Keratinocyte (primary cell): ENCODE measurements at regions not wholly inside any gene's neighbourhood (a gene's known extent, or its start where the extent isn't known, plus 50 kb on each side); places are given as distances from the start of the nearest gene placed in this dataset.

ENCODE experiments used
- DNase-seq: peaks from one replicate; pipeline ENCODE4 v3.0.0-alpha.2; 2011; ENCODE audit warnings: low read depth, missing footprints, low spot score
- FAIRE-seq: peaks from 2 replicates; lab custom pipeline; 2011; peaks lifted over from hg19 to GRCh38; lab: Jason Lieb, UNC
- H2AFZ ChIP-seq: 2 replicates; pipeline ENCODE4 v1.6.0; 2012; ENCODE audit warnings: low read length, control low read depth, inconsistent platforms; ENCODE audit not compliant: control insufficient read depth
- H3K27ac ChIP-seq: 2 replicates; pipeline ENCODE4 v1.5.1; 2011; ENCODE audit warnings: low read length; ENCODE audit not compliant: control insufficient read depth, insufficient read depth
- H3K27me3 ChIP-seq: 3 replicates; pipeline ENCODE4 v1.6.0; 2011; ENCODE audit warnings: low read length; ENCODE audit not compliant: control insufficient read depth, insufficient read depth; ENCODE audit errors: extremely low read depth
- H3K36me3 ChIP-seq, 2 experiments: 2 replicates in 1 of 2; 3 replicates in 1 of 2; pipeline ENCODE4 v1.5.1; 2011; ENCODE audit warnings: low read length in 2 of 2, mild to moderate bottlenecking in 1 of 2; ENCODE audit not compliant: control insufficient read depth in 2 of 2, insufficient read depth in 2 of 2; ENCODE audit errors: extremely low read depth in 1 of 2
- H3K4me1 ChIP-seq: 3 replicates; pipeline ENCODE4 v1.5.1; 2011; ENCODE audit warnings: low read length; ENCODE audit not compliant: control insufficient read depth, insufficient read depth; ENCODE audit errors: extremely low read depth
- H3K4me2 ChIP-seq: 3 replicates; pipeline ENCODE4 v1.6.0; 2011; ENCODE audit warnings: low read depth, low read length; ENCODE audit not compliant: control insufficient read depth, insufficient read depth; ENCODE audit errors: extremely low read depth
- H3K4me3 ChIP-seq, 3 experiments: fragments of 200-600 bp in 1 of 3; sonication (generic) in 1 of 3; 2 replicates in 2 of 3; 3 replicates in 1 of 3; pipeline ENCODE4 v1.5.1; 2011 to 2016; ENCODE audit warnings: low read length in 3 of 3, mild to moderate bottlenecking in 3 of 3, control low read depth in 2 of 3, inconsistent platforms in 1 of 3, low read depth in 1 of 3, mixed read lengths in 1 of 3, mixed run types in 1 of 3, moderate library complexity in 1 of 3; ENCODE audit not compliant: control insufficient read depth in 2 of 3, insufficient read depth in 2 of 3; ENCODE audit errors: extremely low read depth in 1 of 3
- H3K79me2 ChIP-seq: 2 replicates; pipeline ENCODE4 v1.6.0; 2012; ENCODE audit warnings: low read length; ENCODE audit not compliant: control insufficient read depth, insufficient read depth
- H3K9ac ChIP-seq: 3 replicates; pipeline ENCODE4 v1.6.0; 2011; ENCODE audit warnings: low read length; ENCODE audit not compliant: control insufficient read depth, insufficient read depth; ENCODE audit errors: extremely low read depth
- H3K9me1 ChIP-seq: 3 replicates; pipeline ENCODE4 v1.6.0; 2011; ENCODE audit warnings: low read length; ENCODE audit not compliant: control insufficient read depth, insufficient read depth; ENCODE audit errors: extremely low read depth
- H3K9me3 ChIP-seq: 2 replicates; pipeline ENCODE4 v1.5.1; 2012; ENCODE audit warnings: low read depth, low read length; ENCODE audit not compliant: control insufficient read depth
- H4K20me1 ChIP-seq: 3 replicates; pipeline ENCODE4 v1.6.0; 2011; ENCODE audit warnings: low read length; ENCODE audit not compliant: control insufficient read depth, insufficient read depth; ENCODE audit errors: extremely low read depth
- EZH2 ChIP-seq: IDR thresholded peaks from one replicate; pipeline ENCODE4 v1.6.1; 2012; ENCODE audit warnings: inconsistent platforms, mild to moderate bottlenecking, low read length, moderate library complexity
- dilution Hi-C: fragments of 300-500 bp; cut with MboI; formaldehyde crosslinking; loops from one replicate; pipeline ENCODE4 v1.7.0; 2020; ENCODE audit warnings: low sequenced_read_pairs; ENCODE audit not compliant: extremely low pct_ligation_motif_present
- TF ChIP-seq, protein P1 (sequence below), 3 experiments: IDR thresholded peaks in 1 of 3; conservative IDR thresholded peaks in 1 of 3; optimal IDR thresholded peaks in 1 of 3; 2 replicates in 2 of 3; 3 replicates in 1 of 3; pipeline versions ENCODE3 to v1.5.1; 2011; ENCODE audit warnings: low read length in 3 of 3, mild to moderate bottlenecking in 3 of 3, moderate library complexity in 2 of 3, control low read depth in 1 of 3, inconsistent platforms in 1 of 3; ENCODE audit not compliant: insufficient read depth in 2 of 3; ENCODE audit errors: extremely low read depth in 1 of 3

DNA sequence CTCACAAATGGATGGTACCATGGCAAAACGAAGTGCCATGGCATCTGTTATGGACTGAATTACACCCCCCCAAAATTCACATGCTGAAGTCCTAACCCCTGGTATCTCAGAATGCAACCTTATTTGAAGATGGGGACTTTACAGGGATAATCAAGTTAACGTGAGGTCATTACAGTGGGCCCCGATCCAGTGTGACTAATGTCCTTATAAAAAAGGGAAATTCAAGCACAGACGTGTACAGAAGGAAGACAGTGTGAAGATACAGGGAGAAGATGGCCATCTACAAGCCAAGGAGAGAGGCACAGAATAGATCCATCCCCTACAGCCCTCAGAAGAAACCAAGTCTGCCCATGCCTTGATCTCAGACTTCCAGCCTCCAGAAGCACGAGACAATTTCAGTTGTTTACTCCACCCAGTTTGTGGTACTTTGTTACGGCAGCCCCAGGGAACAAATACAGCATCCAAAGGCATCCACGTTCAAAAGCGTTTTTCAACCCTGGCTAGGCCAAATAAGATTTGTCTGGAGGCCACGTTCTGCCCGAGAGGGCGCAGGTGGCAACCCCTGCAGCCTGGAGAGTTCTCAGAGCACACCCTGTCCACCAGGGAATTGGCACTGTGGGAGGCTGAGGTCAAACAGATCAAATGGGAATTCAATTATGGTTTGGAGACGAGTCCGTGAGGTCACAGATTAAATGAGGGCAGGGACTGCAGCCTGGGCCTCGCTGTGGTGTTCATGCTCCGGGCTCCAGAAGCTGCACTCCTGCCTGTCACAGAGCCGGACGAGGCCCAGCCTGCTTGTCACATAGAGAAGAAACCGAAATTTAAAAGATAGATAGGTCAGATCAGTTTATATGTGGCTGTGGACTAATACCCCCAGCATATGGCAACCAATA, 494.8 kb downstream of the SHQ1 start:
- Histone ChIP-seq H3K4me2 (peak overlapping the region; percentile 46), H3K36me3 (no peaks in the 10 kb centered on the region), H3K9me3 (no peaks in the 10 kb centered on the region), H2AFZ (peak overlapping the region; percentile 24), H3K79me2 (no peaks in the 10 kb centered on the region), H3K4me1 (peaks cover 8% of the 10 kb centered on the region), H3K9ac (no peak overlapping the region), H3K4me3 (no peak overlapping the region), H3K27ac (no peak overlapping the region), H3K27me3 (no peaks in the 10 kb centered on the region), H4K20me1 (no peaks in the 10 kb centered on the region), H3K9me1 (peaks cover 2% of the 10 kb centered on the region)
- no peak for DNase-seq
- FAIRE-seq: peak; percentile 59
- dilution Hi-C loops: no loop called here
- TF ChIP-seq EZH2: no peak
- TF ChIP-seq, protein P1, sequence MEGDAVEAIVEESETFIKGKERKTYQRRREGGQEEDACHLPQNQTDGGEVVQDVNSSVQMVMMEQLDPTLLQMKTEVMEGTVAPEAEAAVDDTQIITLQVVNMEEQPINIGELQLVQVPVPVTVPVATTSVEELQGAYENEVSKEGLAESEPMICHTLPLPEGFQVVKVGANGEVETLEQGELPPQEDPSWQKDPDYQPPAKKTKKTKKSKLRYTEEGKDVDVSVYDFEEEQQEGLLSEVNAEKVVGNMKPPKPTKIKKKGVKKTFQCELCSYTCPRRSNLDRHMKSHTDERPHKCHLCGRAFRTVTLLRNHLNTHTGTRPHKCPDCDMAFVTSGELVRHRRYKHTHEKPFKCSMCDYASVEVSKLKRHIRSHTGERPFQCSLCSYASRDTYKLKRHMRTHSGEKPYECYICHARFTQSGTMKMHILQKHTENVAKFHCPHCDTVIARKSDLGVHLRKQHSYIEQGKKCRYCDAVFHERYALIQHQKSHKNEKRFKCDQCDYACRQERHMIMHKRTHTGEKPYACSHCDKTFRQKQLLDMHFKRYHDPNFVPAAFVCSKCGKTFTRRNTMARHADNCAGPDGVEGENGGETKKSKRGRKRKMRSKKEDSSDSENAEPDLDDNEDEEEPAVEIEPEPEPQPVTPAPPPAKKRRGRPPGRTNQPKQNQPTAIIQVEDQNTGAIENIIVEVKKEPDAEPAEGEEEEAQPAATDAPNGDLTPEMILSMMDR (optimal IDR thresholded peaks at IDR 0.05 in 1 of 3, IDR thresholded peaks at IDR 0.05 in 1 of 3, conservative IDR thresholded peaks at IDR 0.05 in 1 of 3; ENCODE audit: extremely low read depth in 1 of 3, insufficient read depth in 2 of 3, low read length in 3 of 3): no peak

DNA sequence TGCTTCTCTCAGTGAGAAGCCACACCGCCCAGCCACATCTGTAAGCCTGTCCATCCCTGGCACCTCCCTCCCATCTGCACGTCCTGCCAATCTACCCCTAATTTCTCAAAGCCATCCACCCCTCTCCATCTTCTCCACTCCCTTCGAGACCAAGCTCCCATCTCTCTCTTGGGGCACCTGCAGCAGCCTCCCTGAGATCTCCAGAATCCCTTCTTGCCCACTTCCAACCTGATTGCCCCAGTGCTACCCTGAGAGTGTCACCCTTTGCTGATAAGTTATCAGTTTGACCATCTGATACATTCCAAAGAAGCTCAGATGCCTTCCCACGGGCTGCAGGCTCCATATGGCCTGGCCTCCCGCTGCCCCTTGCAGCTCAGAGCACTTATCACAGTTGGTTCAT, 496.1 kb downstream of the SHQ1 start:
- H2AFZ ChIP-seq: no peak overlapping the region
- no peak overlapping the region for H3K4me3 ChIP-seq
- no peaks in the 10 kb centered on the region for H3K36me3 ChIP-seq
- dilution Hi-C loops: no loop called here
- FAIRE-seq: no peak
- H3K27ac ChIP-seq: no peak overlapping the region
- no peaks in the 10 kb centered on the region for H3K9me3 ChIP-seq
- no peak overlapping the region for H3K9ac ChIP-seq
- H3K27me3 ChIP-seq: no peaks in the 10 kb centered on the region
- peaks cover 2% of the 10 kb centered on the region for H3K9me1 ChIP-seq
- no peaks in the 10 kb centered on the region for H3K79me2 ChIP-seq
- TF ChIP-seq, protein P1 (optimal IDR thresholded peaks at IDR 0.05 in 1 of 3, IDR thresholded peaks at IDR 0.05 in 1 of 3, conservative IDR thresholded peaks at IDR 0.05 in 1 of 3; ENCODE audit: extremely low read depth in 1 of 3, insufficient read depth in 2 of 3, low read length in 3 of 3): no peak
- no peak for TF ChIP-seq EZH2
- no peaks in the 10 kb centered on the region for H4K20me1 ChIP-seq
- H3K4me2 ChIP-seq: no peak overlapping the region
- H3K4me1 ChIP-seq: peaks cover 19% of the 10 kb centered on the region
- no peak for DNase-seq
